ENCODE measurements at regions not wholly inside any gene's neighbourhood (a gene's known extent, or its start where the extent isn't known, plus 50 kb on each side); places are given as distances from the start of the nearest gene placed in this dataset.

- TF ChIP-seq CSRNP3 (CRISPR knock-in tag; IDR thresholded peaks at IDR 0.05): no peak
- TF ChIP-seq ZFP3 (CRISPR knock-in tag; IDR thresholded peaks at IDR 0.05): no peak
- TF ChIP-seq ESRRG (CRISPR knock-in tag; IDR thresholded peaks at IDR 0.05): no peak
- TF ChIP-seq ZNF70 (CRISPR knock-in tag; IDR thresholded peaks at IDR 0.05): no peak
- TF ChIP-seq, protein P1, sequence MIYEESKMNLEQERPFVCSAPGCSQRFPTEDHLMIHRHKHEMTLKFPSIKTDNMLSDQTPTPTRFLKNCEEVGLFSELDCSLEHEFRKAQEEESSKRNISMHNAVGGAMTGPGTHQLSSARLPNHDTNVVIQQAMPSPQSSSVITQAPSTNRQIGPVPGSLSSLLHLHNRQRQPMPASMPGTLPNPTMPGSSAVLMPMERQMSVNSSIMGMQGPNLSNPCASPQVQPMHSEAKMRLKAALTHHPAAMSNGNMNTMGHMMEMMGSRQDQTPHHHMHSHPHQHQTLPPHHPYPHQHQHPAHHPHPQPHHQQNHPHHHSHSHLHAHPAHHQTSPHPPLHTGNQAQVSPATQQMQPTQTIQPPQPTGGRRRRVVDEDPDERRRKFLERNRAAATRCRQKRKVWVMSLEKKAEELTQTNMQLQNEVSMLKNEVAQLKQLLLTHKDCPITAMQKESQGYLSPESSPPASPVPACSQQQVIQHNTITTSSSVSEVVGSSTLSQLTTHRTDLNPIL (CRISPR knock-in tag; IDR thresholded peaks at IDR 0.05; ENCODE audit: low read depth): no peak
- no peak for TF ChIP-seq RARB (CRISPR knock-in tag; IDR thresholded peaks at IDR 0.05)
- TF ChIP-seq PPARA (CRISPR knock-in tag; IDR thresholded peaks at IDR 0.05; ENCODE audit: borderline replicate concordance): no peak
- TF ChIP-seq ZNF565 (CRISPR knock-in tag; conservative IDR thresholded peaks at IDR 0.05; ENCODE audit: low read depth): no peak
These were observed 89.8 kb upstream of the SPANXB1 start for GRCh38 chrX:140912606-140913005.
